ENCODE measurements at regions not wholly inside any gene's neighbourhood (a gene's known extent, or its start where the extent isn't known, plus 50 kb on each side); places are given as distances from the start of the nearest gene placed in this dataset.

- H3K9ac ChIP-seq (ENCODE audit: low read depth in 2 of 2, low read length in 2 of 2) = no peak overlapping the region
- H3K4me1 ChIP-seq = no peaks in the 10 kb centered on the region
- intact Hi-C loops (cut with DNase I) = no loop called here
- H3K27ac ChIP-seq = no peak overlapping the region
- no peak for DNase-seq
- no peaks in the 10 kb centered on the region for H3K9me3 ChIP-seq
- TF ChIP-seq, protein P1, sequence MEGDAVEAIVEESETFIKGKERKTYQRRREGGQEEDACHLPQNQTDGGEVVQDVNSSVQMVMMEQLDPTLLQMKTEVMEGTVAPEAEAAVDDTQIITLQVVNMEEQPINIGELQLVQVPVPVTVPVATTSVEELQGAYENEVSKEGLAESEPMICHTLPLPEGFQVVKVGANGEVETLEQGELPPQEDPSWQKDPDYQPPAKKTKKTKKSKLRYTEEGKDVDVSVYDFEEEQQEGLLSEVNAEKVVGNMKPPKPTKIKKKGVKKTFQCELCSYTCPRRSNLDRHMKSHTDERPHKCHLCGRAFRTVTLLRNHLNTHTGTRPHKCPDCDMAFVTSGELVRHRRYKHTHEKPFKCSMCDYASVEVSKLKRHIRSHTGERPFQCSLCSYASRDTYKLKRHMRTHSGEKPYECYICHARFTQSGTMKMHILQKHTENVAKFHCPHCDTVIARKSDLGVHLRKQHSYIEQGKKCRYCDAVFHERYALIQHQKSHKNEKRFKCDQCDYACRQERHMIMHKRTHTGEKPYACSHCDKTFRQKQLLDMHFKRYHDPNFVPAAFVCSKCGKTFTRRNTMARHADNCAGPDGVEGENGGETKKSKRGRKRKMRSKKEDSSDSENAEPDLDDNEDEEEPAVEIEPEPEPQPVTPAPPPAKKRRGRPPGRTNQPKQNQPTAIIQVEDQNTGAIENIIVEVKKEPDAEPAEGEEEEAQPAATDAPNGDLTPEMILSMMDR (IDR thresholded peaks at IDR 0.05) = no peak
- H3K4me3 ChIP-seq = no peak overlapping the region
- no peaks in the 10 kb centered on the region for H3K27me3 ChIP-seq
- H3K36me3 ChIP-seq = no peaks in the 10 kb centered on the region
Measured at GRCh38 chrX:23483396-23483795, 148.7 kb downstream of the PTCHD1 start.

- Histone ChIP-seq H3K4me3 (no peak overlapping the region), H3K27me3 (no peaks in the 10 kb centered on the region), H3K27ac (no peak overlapping the region), H3K9me3 (no peaks in the 10 kb centered on the region), H3K9ac (ENCODE audit: low read depth in 2 of 2, low read length in 2 of 2) (no peak overlapping the region), H3K4me1 (no peaks in the 10 kb centered on the region), H3K36me3 (no peaks in the 10 kb centered on the region)
- intact Hi-C loops (cut with DNase I) = no loop called here
- peak; percentile 27 for DNase-seq
- TF ChIP-seq, protein P1 (IDR thresholded peaks at IDR 0.05) = no peak
Measured at GRCh38 chrX:23493941-23494374, 159.3 kb downstream of the PTCHD1 start.

DNA sequence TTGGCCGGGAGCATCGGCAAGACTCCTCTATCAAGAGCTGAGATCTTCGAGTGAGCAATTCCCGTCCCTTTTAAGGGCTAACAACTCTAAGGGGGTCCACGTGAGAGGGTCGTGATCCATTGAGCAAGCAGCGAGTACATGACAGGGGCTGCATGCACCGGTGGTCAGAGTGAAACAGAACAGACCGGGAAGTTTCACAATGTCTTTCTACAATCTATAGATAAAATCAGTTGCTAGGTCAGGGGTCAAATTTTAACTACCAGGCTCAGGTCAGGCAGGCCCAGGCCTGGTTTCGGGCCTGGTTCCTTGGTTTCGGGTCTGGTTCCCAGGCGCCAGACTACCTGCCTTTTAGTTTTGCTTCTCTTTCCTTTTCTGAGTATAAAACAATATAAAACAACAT is 160.1 kb downstream of the PTCHD1 start:
- intact Hi-C loops (cut with DNase I) = no loop called here
- H3K27ac ChIP-seq = no peak overlapping the region
- no peak overlapping the region for H3K4me3 ChIP-seq

GRCh38 chrX:23497919-23498318 is 163.3 kb downstream of the PTCHD1 start:
- no peaks in the 10 kb centered on the region for H3K27me3 ChIP-seq
- H3K9ac ChIP-seq (ENCODE audit: low read depth in 2 of 2, low read length in 2 of 2) = no peak overlapping the region
- no peak overlapping the region for H3K27ac ChIP-seq
- no peaks in the 10 kb centered on the region for H3K4me1 ChIP-seq
- no peaks in the 10 kb centered on the region for H3K36me3 ChIP-seq
- no peaks in the 10 kb centered on the region for H3K9me3 ChIP-seq
- H3K4me3 ChIP-seq = no peak overlapping the region
- no peak for DNase-seq
- TF ChIP-seq, protein P1 (IDR thresholded peaks at IDR 0.05) = no peak
- intact Hi-C loops (cut with DNase I) = no loop called here

More for the DNA sequence above, 160.1 kb downstream of the PTCHD1 start:
- TF ChIP-seq, protein P1 (IDR thresholded peaks at IDR 0.05) = no peak
- no peak for DNase-seq
- Histone ChIP-seq H3K4me1 (no peaks in the 10 kb centered on the region), H3K9me3 (no peaks in the 10 kb centered on the region), H3K27me3 (no peaks in the 10 kb centered on the region), H3K36me3 (no peaks in the 10 kb centered on the region), H3K9ac (ENCODE audit: low read depth in 2 of 2, low read length in 2 of 2) (no peak overlapping the region)

- Histone ChIP-seq H3K27ac (no peak overlapping the region), H3K4me1 (no peaks in the 10 kb centered on the region), H3K9me3 (no peaks in the 10 kb centered on the region), H3K4me3 (no peak overlapping the region), H3K27me3 (no peaks in the 10 kb centered on the region), H3K36me3 (no peaks in the 10 kb centered on the region), H3K9ac (ENCODE audit: low read depth in 2 of 2, low read length in 2 of 2) (no peak overlapping the region)
- no peak for DNase-seq
- TF ChIP-seq, protein P1 (IDR thresholded peaks at IDR 0.05) = no peak
- intact Hi-C loops (cut with DNase I) = no loop called here
Measured at GRCh38 chrX:23501974-23502373, 165.3 kb upstream of the PRDX4 start.
